A549 (cell line): ENCODE measurements at regions not wholly inside any gene's neighbourhood (a gene's known extent, or its start where the extent isn't known, plus 50 kb on each side); places are given as distances from the start of the nearest gene placed in this dataset.

Source experiments
- EP300 ChIP-seq, 2 experiments: fragments of >200 bp; sonication (Bioruptor Twin); formaldehyde crosslinking; IDR thresholded peaks; 2 replicates in 1 of 2; 3 replicates in 1 of 2; pipeline ENCODE4 v1.6.1; 2016 to 2017
- FOSB ChIP-seq: fragments of 250-450 bp; sonication (Bioruptor Pico); IDR thresholded peaks from 2 replicates; pipeline ENCODE4 v1.5.0; 2020; ENCODE audit warnings: mild to moderate bottlenecking, moderate library complexity
- GATA3 ChIP-seq: IDR thresholded peaks from 2 replicates; pipeline ENCODE4 v1.6.1; 2012; ENCODE audit warnings: borderline replicate concordance
- POLR2A ChIP-seq: IDR thresholded peaks from 2 replicates; pipeline ENCODE4 v1.6.1; 2012; ENCODE audit warnings: mild to moderate bottlenecking, low read length
- TF ChIP-seq, protein P1 (sequence below): fragments of >200 bp; sonication (Bioruptor Twin); formaldehyde crosslinking; IDR thresholded peaks from 3 replicates; pipeline ENCODE4 v1.5.1; 2016
- TF ChIP-seq, protein P2 (sequence below): IDR thresholded peaks from 2 replicates; pipeline ENCODE4 v1.6.1; 2012

- no peak for TF ChIP-seq FOSB
- TF ChIP-seq, protein P1, sequence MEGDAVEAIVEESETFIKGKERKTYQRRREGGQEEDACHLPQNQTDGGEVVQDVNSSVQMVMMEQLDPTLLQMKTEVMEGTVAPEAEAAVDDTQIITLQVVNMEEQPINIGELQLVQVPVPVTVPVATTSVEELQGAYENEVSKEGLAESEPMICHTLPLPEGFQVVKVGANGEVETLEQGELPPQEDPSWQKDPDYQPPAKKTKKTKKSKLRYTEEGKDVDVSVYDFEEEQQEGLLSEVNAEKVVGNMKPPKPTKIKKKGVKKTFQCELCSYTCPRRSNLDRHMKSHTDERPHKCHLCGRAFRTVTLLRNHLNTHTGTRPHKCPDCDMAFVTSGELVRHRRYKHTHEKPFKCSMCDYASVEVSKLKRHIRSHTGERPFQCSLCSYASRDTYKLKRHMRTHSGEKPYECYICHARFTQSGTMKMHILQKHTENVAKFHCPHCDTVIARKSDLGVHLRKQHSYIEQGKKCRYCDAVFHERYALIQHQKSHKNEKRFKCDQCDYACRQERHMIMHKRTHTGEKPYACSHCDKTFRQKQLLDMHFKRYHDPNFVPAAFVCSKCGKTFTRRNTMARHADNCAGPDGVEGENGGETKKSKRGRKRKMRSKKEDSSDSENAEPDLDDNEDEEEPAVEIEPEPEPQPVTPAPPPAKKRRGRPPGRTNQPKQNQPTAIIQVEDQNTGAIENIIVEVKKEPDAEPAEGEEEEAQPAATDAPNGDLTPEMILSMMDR, result no peak
- no peak for TF ChIP-seq POLR2A
- TF ChIP-seq, protein P2, sequence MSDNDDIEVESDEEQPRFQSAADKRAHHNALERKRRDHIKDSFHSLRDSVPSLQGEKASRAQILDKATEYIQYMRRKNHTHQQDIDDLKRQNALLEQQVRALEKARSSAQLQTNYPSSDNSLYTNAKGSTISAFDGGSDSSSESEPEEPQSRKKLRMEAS, result no peak
- no peak for TF ChIP-seq GATA3
- no peak for TF ChIP-seq EP300 (IDR thresholded peaks at IDR 0.05)
Observed at GRCh38 chr5:114657342-114658130, 295.7 kb downstream of the KCNN2 start.
